IPS-11a (cell line): ENCODE measurements at regions not wholly inside any gene's neighbourhood (a gene's known extent, or its start where the extent isn't known, plus 50 kb on each side); places are given as distances from the start of the nearest gene placed in this dataset.

ENCODE experiments used
- H3K4me3 ChIP-seq: one replicate; pipeline ENCODE4 v1.5.1; 2013; ENCODE audit warnings: low read depth, low read length, control low read depth

DNA sequence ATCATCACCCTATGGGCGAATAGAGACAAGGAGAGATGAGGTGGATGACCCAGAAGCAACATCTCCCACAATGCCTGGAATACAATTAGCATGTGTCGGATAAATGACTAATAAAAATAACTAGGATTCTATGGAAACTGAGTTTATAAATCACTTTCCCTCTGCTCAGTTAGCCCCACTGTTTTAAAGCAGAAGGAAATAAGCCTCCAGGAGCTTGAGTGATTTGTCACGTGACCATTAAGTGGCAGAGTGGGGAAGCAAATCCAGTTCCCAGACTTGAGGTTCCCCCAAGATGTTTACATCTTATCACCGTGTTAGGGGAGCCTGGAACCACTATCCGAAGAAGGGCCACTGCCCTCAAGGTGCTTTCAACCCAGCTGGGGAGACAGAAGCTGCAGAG is 136.5 kb upstream of the CCND2 start:
- H3K4me3 ChIP-seq, result no peak overlapping the region

DNA sequence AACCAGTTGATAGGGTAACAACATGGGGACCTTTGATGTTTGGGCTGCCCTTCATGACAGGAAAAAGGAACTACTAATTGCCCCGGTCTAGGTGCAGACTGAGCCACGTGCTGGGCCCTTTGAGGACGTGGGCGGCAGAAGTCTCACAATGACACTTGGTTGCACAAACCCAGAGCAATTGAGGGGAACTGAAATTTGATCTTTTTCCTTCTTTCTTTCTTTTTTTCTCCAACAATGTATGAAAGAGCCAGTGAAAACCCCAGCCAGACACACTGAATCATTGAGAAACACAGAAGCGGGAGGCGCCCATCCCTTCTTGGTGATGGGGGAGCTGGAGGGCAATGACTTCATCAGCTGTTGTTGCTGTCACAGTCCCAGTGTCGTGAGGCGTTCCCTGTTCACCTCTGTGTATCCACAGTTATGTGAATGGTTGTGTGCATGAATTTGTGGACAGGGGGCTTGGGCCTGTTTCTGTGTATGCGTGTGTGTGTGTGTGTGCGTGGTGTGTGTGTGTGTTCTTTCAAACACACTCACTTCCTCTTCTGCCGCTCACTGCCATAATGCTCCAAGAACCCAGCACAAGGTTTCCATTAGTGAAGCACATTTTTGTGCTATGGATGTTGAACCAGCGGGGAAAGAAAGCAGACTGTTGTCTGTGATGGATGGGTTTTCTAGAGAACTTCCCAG is 137.5 kb upstream of the CCND2 start:
- no peak overlapping the region for H3K4me3 ChIP-seq

- H3K4me3 ChIP-seq, result no peak overlapping the region
Observed at GRCh38 chr12:4134448-4135263, 138.9 kb upstream of the CCND2 start.

DNA sequence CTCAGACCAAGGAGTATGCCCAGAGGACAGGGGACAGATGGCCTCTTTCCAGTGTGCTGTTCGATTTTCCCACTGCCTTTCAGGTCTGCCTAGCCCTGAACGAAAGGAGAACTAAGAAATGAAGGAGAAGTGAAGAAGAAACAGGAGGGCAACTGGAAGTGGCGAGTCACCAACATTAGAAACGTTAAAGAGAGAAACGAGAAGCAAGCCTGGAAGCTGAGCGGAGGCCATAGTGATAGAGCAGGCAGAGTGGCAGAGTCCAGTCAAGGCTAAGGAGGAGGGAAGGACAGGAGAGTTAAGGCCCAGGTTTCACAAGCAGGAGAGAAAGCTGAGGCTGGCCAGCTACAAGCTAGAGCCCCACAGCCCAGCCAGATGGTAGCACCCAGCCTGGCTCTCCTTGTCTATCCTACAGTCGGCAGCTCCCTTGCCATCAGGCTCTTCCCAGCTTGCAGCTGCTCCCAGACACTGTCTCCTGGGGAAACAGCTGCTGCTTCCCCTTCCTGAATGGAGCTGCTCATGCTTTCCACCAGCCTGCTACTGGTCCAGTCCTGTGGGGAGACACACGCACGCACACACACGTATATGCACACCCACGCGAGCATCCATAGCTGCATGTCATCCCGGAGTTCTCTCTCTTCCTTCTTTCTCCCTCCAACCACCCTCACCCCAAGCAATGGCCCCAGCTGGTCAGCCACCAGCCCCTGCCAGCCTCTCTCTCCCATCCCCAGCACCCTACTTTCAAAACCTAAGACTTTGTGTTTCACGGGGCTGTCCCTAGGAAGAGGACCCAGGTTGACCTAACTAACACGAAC is 139.7 kb upstream of the CCND2 start:
- no peak overlapping the region for H3K4me3 ChIP-seq

GRCh38 chr12:4133029-4133428 is 140.5 kb upstream of the CCND2 start:
- no peak overlapping the region for H3K4me3 ChIP-seq

GRCh38 chr12:4121506-4122020 is 152.0 kb upstream of the CCND2 start:
- no peak overlapping the region for H3K4me3 ChIP-seq

- H3K4me3 ChIP-seq, result no peak overlapping the region
Observed at GRCh38 chr12:4120316-4120917, 153.1 kb upstream of the CCND2 start.

GRCh38 chr12:4119157-4119761 is 154.3 kb upstream of the CCND2 start:
- no peak overlapping the region for H3K4me3 ChIP-seq

GRCh38 chr12:4118601-4119156 is 154.9 kb upstream of the CCND2 start:
- no peak overlapping the region for H3K4me3 ChIP-seq

GRCh38 chr12:4118017-4118510 is 155.5 kb upstream of the CCND2 start:
- no peak overlapping the region for H3K4me3 ChIP-seq

DNA sequence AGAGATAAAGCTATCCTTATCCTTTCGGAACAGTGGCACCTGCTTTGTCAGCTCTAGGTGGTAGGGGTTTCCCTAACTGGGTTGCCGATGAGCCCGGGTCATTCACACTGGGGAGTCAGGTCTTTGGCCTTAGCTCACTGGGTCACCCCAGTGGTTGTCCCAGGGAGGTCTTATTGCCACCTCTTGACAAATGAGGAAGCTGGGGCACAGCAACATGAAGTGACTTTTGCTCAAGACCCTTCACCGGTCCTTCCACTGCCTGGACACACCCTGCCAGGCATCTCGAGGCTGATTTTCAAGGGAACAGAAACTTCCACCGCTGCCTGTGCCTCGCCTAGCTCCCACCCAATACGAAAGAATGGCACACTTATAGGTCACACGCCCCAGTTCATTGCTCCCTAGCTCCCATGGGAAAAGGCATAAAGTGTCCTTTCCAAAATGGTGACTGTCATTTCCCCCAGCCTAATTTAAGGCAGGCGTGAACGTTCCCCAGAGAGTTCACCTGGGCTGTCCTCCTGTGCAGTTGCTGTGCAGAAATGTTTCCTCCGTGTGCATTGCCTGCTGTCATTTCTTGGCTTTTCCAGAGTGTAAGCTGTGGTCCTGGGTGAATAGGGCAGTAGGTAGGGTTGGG is 156.1 kb upstream of the CCND2 start:
- no peak overlapping the region for H3K4me3 ChIP-seq

DNA sequence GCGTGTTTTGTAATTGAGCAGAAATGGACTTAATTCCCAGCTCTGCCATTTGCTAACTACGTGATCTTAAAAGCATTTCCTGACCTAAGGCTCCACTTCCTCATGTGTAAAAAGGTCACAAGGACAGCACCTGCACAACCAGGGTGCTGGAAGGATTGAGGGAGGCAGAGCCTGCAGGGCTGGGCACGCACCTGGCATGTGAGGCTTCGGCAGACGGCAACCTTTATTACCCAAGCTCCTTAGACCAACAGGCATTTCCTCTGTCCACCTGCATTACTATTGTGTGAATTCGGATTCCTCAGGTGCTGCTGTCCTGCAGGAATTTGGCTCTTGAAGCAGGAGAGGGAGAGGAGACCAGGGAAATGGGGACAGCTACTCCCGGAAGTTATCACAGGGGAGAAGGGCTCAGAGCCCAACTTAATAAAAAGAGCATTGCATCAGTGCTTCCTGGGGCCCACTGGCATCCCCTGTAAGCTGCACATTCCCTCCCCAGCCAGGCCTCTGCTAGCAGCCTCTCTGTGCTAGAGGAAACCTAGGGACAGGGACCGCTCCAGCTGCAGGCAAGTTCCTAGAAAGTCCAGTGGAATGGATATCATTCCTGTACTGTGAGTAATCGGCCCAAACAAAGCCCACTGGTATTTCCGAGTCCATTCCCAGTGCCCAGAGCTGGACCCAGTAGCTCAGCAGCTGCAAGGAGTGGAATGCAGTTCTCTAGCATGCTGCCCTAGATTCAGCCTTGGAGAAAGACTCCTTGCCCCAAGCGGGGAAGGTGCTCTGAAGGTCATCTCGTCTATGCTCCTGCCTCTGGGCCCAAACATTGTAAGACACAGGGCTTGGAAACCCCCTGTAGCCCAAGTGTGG is 157.1 kb upstream of the CCND2 start:
- no peak overlapping the region for H3K4me3 ChIP-seq

DNA sequence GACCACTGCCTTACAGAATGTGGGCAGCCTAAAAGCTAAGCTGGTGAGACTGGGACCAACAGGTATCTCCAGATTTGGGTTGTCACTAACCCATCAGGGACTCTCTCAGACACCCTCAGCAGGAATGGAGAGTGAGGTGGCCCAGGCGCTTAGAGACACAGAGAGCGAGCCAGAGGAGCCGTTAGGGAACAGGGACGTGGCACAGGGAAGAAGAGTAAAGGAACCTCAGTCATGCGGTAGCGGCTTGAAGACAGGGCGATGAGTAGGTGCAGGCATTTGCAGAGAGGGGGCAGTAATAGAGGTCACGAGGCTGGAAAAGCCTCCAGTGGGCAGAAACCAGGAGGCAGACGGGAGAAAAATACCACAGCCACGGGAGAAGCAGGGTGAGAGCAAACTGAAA is 158.0 kb upstream of the CCND2 start:
- no peak overlapping the region for H3K4me3 ChIP-seq

DNA sequence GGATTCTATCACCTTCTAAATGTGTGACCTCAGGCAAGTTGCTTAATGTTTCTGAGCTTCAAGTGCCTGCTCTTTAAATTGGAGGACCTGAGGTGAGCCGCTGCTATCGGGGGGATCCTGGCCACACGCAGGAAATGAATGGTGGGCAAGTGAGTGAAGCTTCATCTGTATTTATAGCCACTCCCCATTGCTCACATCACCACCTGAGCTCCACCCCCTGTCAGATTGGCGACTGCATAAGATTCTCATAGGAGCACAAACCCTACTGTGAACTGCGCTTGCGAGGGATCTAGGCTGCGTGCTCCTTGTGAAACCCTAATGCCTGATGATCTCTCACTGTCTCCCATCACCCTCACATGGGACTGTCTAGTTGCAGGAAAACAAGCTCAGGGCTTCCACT is 158.6 kb upstream of the CCND2 start:
- no peak overlapping the region for H3K4me3 ChIP-seq

GRCh38 chr12:4112734-4113325 is 160.7 kb upstream of the CCND2 start:
- no peak overlapping the region for H3K4me3 ChIP-seq

GRCh38 chr12:4112290-4112689 is 161.3 kb upstream of the CCND2 start:
- H3K4me3 ChIP-seq, result no peak overlapping the region

GRCh38 chr12:4111010-4111409 is 162.6 kb upstream of the CCND2 start:
- no peak overlapping the region for H3K4me3 ChIP-seq

DNA sequence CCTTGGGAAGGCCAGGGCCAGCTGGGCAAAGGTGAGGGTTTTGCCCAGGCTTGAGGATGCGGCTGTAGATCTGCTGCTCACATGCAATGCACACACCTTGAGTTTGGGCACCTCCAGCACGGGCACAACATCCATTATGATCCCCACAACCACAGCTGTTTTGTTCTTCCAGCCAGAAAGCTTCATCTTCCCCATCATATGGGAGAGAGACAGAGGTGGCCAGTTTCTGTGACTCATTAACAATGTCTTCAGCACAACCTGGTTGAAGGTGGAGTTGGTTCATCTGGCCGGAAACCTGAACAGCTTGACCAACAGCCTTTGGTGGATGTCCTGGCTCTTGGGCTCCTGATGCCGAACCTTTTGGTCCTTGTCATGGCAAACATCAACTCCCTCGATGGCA is 163.7 kb upstream of the CCND2 start:
- no peak overlapping the region for H3K4me3 ChIP-seq
